Fibroblast of lung (primary cell): ENCODE measurements at regions not wholly inside any gene's neighbourhood (a gene's known extent, or its start where the extent isn't known, plus 50 kb on each side); places are given as distances from the start of the nearest gene placed in this dataset.

Experiments used
- DNase-seq, 2 donors: peaks; one replicate each; pipeline versions ENCODE4 v3.0.0 to v3.0.0-alpha.2; 2010; ENCODE audit warnings: low read depth in 2 of 2
- H2AFZ ChIP-seq: 2 replicates; pipeline ENCODE4 v1.5.1; 2012; ENCODE audit warnings: low read length, control low read depth, inconsistent platforms
- H3K27ac ChIP-seq: 2 replicates; pipeline ENCODE4 v1.5.1; 2011; ENCODE audit warnings: low read length, control low read depth; ENCODE audit not compliant: insufficient read depth
- H3K27me3 ChIP-seq: 2 replicates; pipeline ENCODE4 v1.5.1; 2011; ENCODE audit warnings: mild to moderate bottlenecking, low read length; ENCODE audit not compliant: control insufficient read depth, insufficient read depth
- H3K36me3 ChIP-seq: 2 replicates; pipeline ENCODE4 v1.5.1; 2011; ENCODE audit warnings: low read length; ENCODE audit not compliant: control insufficient read depth, insufficient read depth
- H3K4me1 ChIP-seq: 2 replicates; pipeline ENCODE4 v1.5.1; 2011; ENCODE audit warnings: low read length; ENCODE audit not compliant: control insufficient read depth, insufficient read depth; ENCODE audit errors: extremely low read depth
- H3K4me2 ChIP-seq: 2 replicates; pipeline ENCODE4 v1.5.1; 2011; ENCODE audit warnings: low read length, control low read depth; ENCODE audit not compliant: insufficient read depth; ENCODE audit errors: extremely low read depth
- H3K4me3 ChIP-seq, 4 experiments: fragments of 200-600 bp in 1 of 4; sonication (generic) in 1 of 4; replicated peaks in 1 of 4; 2 replicates each; pipeline ENCODE4 v1.5.1; 2011 to 2016; ENCODE audit warnings: low read length in 4 of 4, low read depth in 3 of 4, mild to moderate bottlenecking in 3 of 4, control low read depth in 2 of 4, inconsistent platforms in 1 of 4, mixed read lengths in 1 of 4; ENCODE audit not compliant: insufficient read depth in 1 of 4; ENCODE audit errors: control extremely low read depth in 1 of 4
- H3K79me2 ChIP-seq: 2 replicates; pipeline ENCODE4 v1.5.1; 2012; ENCODE audit warnings: mild to moderate bottlenecking, low read length, inconsistent platforms; ENCODE audit not compliant: control insufficient read depth, insufficient read depth
- H3K9ac ChIP-seq: 2 replicates; pipeline ENCODE4 v1.5.1; 2011; ENCODE audit warnings: mild to moderate bottlenecking, low read length, control low read depth; ENCODE audit not compliant: insufficient read depth
- H3K9me3 ChIP-seq: 2 replicates; pipeline ENCODE4 v1.5.1; 2012; ENCODE audit warnings: low read depth, low read length; ENCODE audit not compliant: control insufficient read depth, insufficient read depth
- H4K20me1 ChIP-seq: 2 replicates; pipeline ENCODE4 v1.5.1; 2011; ENCODE audit warnings: low read length; ENCODE audit not compliant: control insufficient read depth, insufficient read depth; ENCODE audit errors: extremely low read depth
- CTCF ChIP-seq, 2 donors: IDR thresholded peaks in 1 of 2; conservative IDR thresholded peaks in 1 of 2; 1 replicate in 1 of 2; 2 replicates in 1 of 2; pipeline ENCODE4 v1.5.1; 2011 to 2012; ENCODE audit warnings: low read length in 2 of 2, control low read depth in 1 of 2, inconsistent platforms in 1 of 2, low read depth in 1 of 2, mild to moderate bottlenecking in 1 of 2
- EZH2 ChIP-seq: IDR thresholded peaks from 2 replicates; pipeline ENCODE4 v1.5.1; 2012; ENCODE audit warnings: low read length, control low read depth, mild to moderate bottlenecking; ENCODE audit errors: missing control alignments

DNA sequence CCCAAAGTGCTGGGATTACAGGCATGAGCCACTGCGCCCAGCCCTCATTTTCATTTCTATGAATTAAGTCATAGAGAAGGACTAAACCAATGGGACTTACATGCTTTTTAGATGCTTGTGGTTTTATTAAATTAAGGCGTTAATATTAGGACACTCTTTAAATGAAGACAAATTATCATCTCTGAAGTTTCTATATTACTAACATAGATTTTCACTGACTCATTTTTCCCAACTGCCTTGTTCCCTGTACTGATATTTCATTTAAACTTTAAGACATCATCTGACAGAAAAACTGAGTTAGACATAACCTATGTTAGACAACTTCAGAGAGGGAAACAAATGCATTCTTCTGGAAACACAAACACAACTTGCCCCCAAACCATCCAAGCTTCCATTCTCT is 99.8 kb downstream of the BTG1 start:
- no peak for DNase-seq
- no peak overlapping the region for H3K27ac ChIP-seq
- no peaks in the 10 kb centered on the region for H3K9me3 ChIP-seq
- no peak for TF ChIP-seq CTCF (conservative IDR thresholded peaks at IDR 0.05 in 1 of 2, IDR thresholded peaks at IDR 0.05 in 1 of 2; ENCODE audit: low read depth in 1 of 2, low read length in 2 of 2)
- no peak for TF ChIP-seq EZH2
- no peaks in the 10 kb centered on the region for H3K79me2 ChIP-seq
- no peaks in the 10 kb centered on the region for H4K20me1 ChIP-seq
- no peak overlapping the region for H3K4me3 ChIP-seq
- H3K27me3 ChIP-seq, result no peaks in the 10 kb centered on the region
- no peaks in the 10 kb centered on the region for H3K36me3 ChIP-seq
- H3K4me2 ChIP-seq, result no peak overlapping the region
- H2AFZ ChIP-seq, result no peak overlapping the region
- no peak overlapping the region for H3K9ac ChIP-seq
- no peaks in the 10 kb centered on the region for H3K4me1 ChIP-seq

GRCh38 chr12:92044435-92044834 is 101.2 kb downstream of the BTG1 start:
- Histone ChIP-seq H3K4me2 (no peak overlapping the region), H3K9me3 (no peaks in the 10 kb centered on the region), H3K27me3 (no peaks in the 10 kb centered on the region), H3K36me3 (no peaks in the 10 kb centered on the region), H3K4me3 (no peak overlapping the region), H4K20me1 (no peaks in the 10 kb centered on the region), H3K4me1 (no peaks in the 10 kb centered on the region), H2AFZ (no peak overlapping the region), H3K79me2 (no peaks in the 10 kb centered on the region), H3K27ac (no peak overlapping the region), H3K9ac (no peak overlapping the region)
- DNase-seq, result no peak
- TF ChIP-seq CTCF (conservative IDR thresholded peaks at IDR 0.05 in 1 of 2, IDR thresholded peaks at IDR 0.05 in 1 of 2; ENCODE audit: low read depth in 1 of 2, low read length in 2 of 2), result no peak
- no peak for TF ChIP-seq EZH2

DNA sequence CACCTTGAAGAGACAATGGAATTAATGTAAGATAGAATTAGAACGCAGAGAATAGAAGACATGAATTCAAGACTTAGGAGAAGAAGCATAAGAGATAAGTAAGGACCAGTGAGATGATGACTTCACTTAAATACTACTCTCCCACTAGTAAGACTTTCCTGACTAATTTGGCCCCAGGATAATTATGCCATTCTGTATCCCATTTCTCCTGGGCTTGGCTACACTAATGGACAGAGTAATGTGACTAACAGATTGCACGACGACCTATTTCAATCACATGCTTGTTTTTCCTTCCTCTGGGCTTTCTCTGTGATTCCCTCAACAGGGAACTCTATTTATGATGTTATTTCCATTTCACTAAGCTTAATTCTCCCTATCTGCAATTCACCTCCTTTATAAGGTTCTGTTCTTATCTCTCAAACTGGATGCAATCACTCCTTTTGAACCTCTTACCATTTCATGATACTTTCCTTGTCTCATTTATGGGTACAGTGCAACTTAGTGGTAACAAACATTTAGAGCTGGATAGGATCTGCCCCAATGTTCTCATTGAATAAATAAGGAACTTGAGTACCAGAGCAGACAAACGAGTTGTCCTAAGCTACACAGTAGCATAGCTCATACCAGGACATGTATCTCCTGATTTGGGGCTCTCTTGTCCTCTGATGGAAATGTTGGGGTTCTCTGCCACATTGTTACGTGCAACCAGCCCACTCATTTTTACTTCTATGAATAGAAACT is 102.7 kb downstream of the BTG1 start:
- no peak for TF ChIP-seq EZH2
- TF ChIP-seq CTCF (conservative IDR thresholded peaks at IDR 0.05 in 1 of 2, IDR thresholded peaks at IDR 0.05 in 1 of 2; ENCODE audit: low read depth in 1 of 2, low read length in 2 of 2), result no peak
- Histone ChIP-seq H4K20me1 (no peaks in the 10 kb centered on the region), H3K27ac (no peak overlapping the region)

More for the DNA sequence above, 102.7 kb downstream of the BTG1 start:
- DNase-seq, result no peak
- Histone ChIP-seq H3K9me3 (no peaks in the 10 kb centered on the region), H3K4me2 (no peak overlapping the region), H3K36me3 (no peaks in the 10 kb centered on the region), H2AFZ (no peak overlapping the region), H3K9ac (no peak overlapping the region), H3K4me3 (no peak overlapping the region), H3K27me3 (no peaks in the 10 kb centered on the region), H3K79me2 (no peaks in the 10 kb centered on the region), H3K4me1 (no peaks in the 10 kb centered on the region)
